Heart left ventricle (tissue), 16 donors: ENCODE measurements at regions not wholly inside any gene's neighbourhood (a gene's known extent, or its start where the extent isn't known, plus 50 kb on each side); places are given as distances from the start of the nearest gene placed in this dataset.

Experiments used
- ATAC-seq, 4 donors: fragments of 200-7000 bp; cut with Tn5 transposase; one replicate each; pipeline ENCODE4 v1.9.1; 2020 to 2022; ENCODE audit warnings: moderate library complexity in 4 of 4, mild to moderate bottlenecking in 3 of 4, moderate number of reproducible peaks in 1 of 4
- DNase-seq, 5 donors: peaks; one replicate each; pipeline ENCODE4 v3.0.0-alpha.2; 2020
- H3K27ac ChIP-seq, 12 donors: fragments of 200-600 bp; sonication (generic) in 4 of 12; one replicate each; pipeline versions ENCODE4 v1.5.0 to v1.8.0; 2016 to 2022; ENCODE audit warnings: mild to moderate bottlenecking in 2 of 12
- H3K27me3 ChIP-seq, 9 donors: fragments of 200-600 bp; sonication (generic) in 2 of 9; one replicate each; pipeline versions ENCODE4 v1.5.1 to v1.8.0; 2016 to 2022; ENCODE audit warnings: mild to moderate bottlenecking in 3 of 9
- H3K36me3 ChIP-seq, 9 donors: fragments of 200-600 bp; sonication (generic) in 2 of 9; one replicate each; pipeline versions ENCODE4 v1.5.0 to v1.8.0; 2018 to 2022; ENCODE audit warnings: mild to moderate bottlenecking in 2 of 9
- H3K4me1 ChIP-seq, 12 donors: fragments of 200-600 bp; sonication (generic) in 4 of 12; one replicate each; pipeline versions ENCODE4 v1.5.0 to v1.8.0; 2016 to 2022; ENCODE audit warnings: mild to moderate bottlenecking in 3 of 12
- H3K4me3 ChIP-seq, 12 donors: fragments of 200-600 bp; sonication (generic) in 4 of 12; one replicate each; pipeline versions ENCODE4 v1.5.0 to v1.8.0; 2017 to 2022; ENCODE audit warnings: mild to moderate bottlenecking in 9 of 12, moderate library complexity in 4 of 12
- H3K9me3 ChIP-seq, 12 donors: fragments of 200-600 bp; sonication (generic) in 4 of 12; one replicate each; pipeline versions ENCODE4 v1.5.0 to v1.8.0; 2016 to 2022; ENCODE audit warnings: mild to moderate bottlenecking in 1 of 12
- CTCF ChIP-seq, 12 donors: fragments of 200-600 bp; sonication (generic) in 4 of 12; IDR thresholded peaks; one replicate each; pipeline versions ENCODE4 v1.5.0 to v1.8.0; 2018 to 2022; ENCODE audit warnings: antibody characterized with exemption in 12 of 12, mild to moderate bottlenecking in 5 of 12
- POLR2A ChIP-seq, 2 donors: fragments of 450-650 bp; IDR thresholded peaks; one replicate each; pipeline ENCODE4 v1.6.1; 2017; ENCODE audit warnings: antibody characterized with exemption in 2 of 2, mild to moderate bottlenecking in 2 of 2, moderate library complexity in 2 of 2
- WGBS, 4 donors: extraction: QIAGEN DNeasy Blood & Tissue Kit in 2 of 4; methylation state at CpG; one replicate each; pipeline versions ENCODE4 v1.1.5 to v1.1.7; 2013 to 2018; 5-methylcytosine and 5-hydroxymethylcytosine counted together
- intact Hi-C, 10 donors: fragments of 100-400 bp; cut with DNase I; formaldehyde crosslinking; loops; one replicate each; pipeline versions ENCODE4 v1.11.1 to v1.14.2; 2022
- donor health status: ischemic (EF 13 %, LVEDD 7.1; RV severe dilation, severe dysfunction).
- donor health status: healthy with polysubstance abuse.
- donor health status: DM: no; HTN: yes; CAD: no.
- donor health status: DM: no; HTN: no; CAD: no.
- donor health status: ischemic (EF 25% LVEDD 6.9; RV normal size, moderate dysfunction).
- donor health status: ischemic (EF 25% LVEDD 5.7; RV mildly dilated, moderate dysfunction).
- donor health status: healthy.
- donor health status: DM: yes; HTN: yes; CAD: no.
- donor health status: ischemic (EF 35%, LVEDD 5.7; RV mildly dilated, moderate dysfunction).
- donor health status: nonischemic (EF 11% LVEDD 7.7; RV severe dilation, severe dysfunction).
- donor health status: DM: yes; HTN: yes; CAD: no.
- donor health status: PGD.
- donor health status: ischemic (EF 29% LVEDD 5.4; RV normal size, mild dysfunction).
- donor health status: nonischemic (EF 23%, LVEDD 6.1; RV moderate dilation, normal function).

- TF ChIP-seq POLR2A (IDR thresholded peaks at IDR 0.05) (no peak), CTCF (IDR thresholded peaks at IDR 0.05) (no peak)
- WGBS, 4 donors, result 62 to 74% (median 68%) methylated on average over 3 of the region's 3 CpGs
These were observed 91.8 kb upstream of the ST6GAL2 start for GRCh38 chr2:106977717-106978116.

DNA sequence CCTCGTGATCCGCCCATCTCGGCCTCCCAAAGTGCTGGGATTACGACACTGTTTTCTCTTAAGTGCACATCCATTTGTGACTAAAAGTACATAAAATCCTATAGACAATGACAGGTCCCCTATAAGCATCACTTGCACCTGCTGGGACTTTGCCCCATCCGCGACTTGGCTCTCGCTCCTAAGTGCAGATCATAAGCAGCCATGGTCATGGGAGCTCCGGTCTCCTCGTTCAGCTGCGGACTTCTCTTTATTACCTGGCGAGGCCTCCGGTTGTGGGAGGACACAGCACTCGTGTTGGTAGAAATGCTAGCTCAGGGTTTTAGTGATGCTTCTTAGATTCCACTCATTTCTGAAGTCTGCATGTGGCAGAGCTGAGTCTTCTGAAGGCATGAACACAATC is 92.7 kb upstream of the ST6GAL2 start:
- Histone ChIP-seq H3K27me3 (no peaks in the 10 kb centered on the region), H3K27ac (no peak overlapping the region), H3K9me3 (no peaks in the 10 kb centered on the region), H3K4me1 (peaks cover 0 to 4% (median 0%) of the 10 kb centered on the region in 12 donors), H3K36me3 (no peaks in the 10 kb centered on the region), H3K4me3 (no peak overlapping the region)
- intact Hi-C loops, result no loop called here
- TF ChIP-seq CTCF (IDR thresholded peaks at IDR 0.05) (no peak), POLR2A (IDR thresholded peaks at IDR 0.05) (no peak)
- WGBS, 4 donors, result 90 to 95% (median 93%) methylated on average over 13 of the region's 13 CpGs
- DNase-seq (no peak), ATAC-seq (no peak)

More at GRCh38 chr2:106977717-106978116, 91.8 kb upstream of the ST6GAL2 start:
- intact Hi-C loops, result no loop called here
- Histone ChIP-seq H3K36me3 (no peaks in the 10 kb centered on the region), H3K9me3 (no peaks in the 10 kb centered on the region), H3K27me3 (no peaks in the 10 kb centered on the region), H3K4me1 (peaks cover 0 to 4% (median 0%) of the 10 kb centered on the region in 12 donors), H3K27ac (no peak overlapping the region), H3K4me3 (no peak overlapping the region)
- ATAC-seq (no peak), DNase-seq (no peak)

GRCh38 chr2:106981491-106981890 is 95.5 kb upstream of the ST6GAL2 start:
- intact Hi-C loops, result no loop called here
- DNase-seq (no peak), ATAC-seq (no peak)
- Histone ChIP-seq H3K9me3 (no peaks in the 10 kb centered on the region), H3K27me3 (no peaks in the 10 kb centered on the region), H3K27ac (no peak overlapping the region), H3K36me3 (no peaks in the 10 kb centered on the region), H3K4me1 (peaks cover 0 to 4% (median 0%) of the 10 kb centered on the region in 12 donors), H3K4me3 (no peak overlapping the region)
- TF ChIP-seq POLR2A (IDR thresholded peaks at IDR 0.05) (no peak), CTCF (IDR thresholded peaks at IDR 0.05) (no peak)
- 67 to 85% (median 70%) methylated on average over 1 of the region's 1 CpG for WGBS, 4 donors

DNA sequence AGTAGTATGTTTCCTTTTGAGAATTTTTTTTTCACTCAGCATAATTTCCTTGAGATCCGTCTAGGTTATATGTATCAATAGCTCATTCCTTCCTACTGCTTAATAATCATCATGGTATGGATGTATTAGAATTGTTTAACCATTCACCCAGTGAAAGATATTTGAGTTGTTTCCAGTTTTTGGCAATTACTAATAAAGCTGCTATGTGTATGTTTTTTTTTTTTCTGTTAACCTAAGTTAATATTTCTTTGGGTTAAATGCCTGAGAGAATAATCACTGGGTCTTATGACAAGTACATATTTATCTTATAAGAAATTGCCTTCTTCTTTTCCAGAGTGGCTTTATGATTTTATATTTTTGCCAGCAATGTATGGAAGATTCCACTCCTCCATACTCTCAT is 96.4 kb upstream of the ST6GAL2 start:
- no peak for DNase-seq
- H3K27ac ChIP-seq, result no peak overlapping the region
- 81 to 85% (median 83%) methylated on average over 1 of the region's 1 CpG for WGBS, 4 donors
- no peaks in the 10 kb centered on the region for H3K36me3 ChIP-seq
- peaks cover 0 to 3% (median 0%) of the 10 kb centered on the region in 12 donors for H3K4me1 ChIP-seq
- intact Hi-C loops, result no loop called here
- TF ChIP-seq POLR2A (IDR thresholded peaks at IDR 0.05) (no peak), CTCF (IDR thresholded peaks at IDR 0.05) (no peak)
- no peak overlapping the region for H3K4me3 ChIP-seq
- no peaks in the 10 kb centered on the region for H3K27me3 ChIP-seq
- ATAC-seq, result no peak
- H3K9me3 ChIP-seq, result no peaks in the 10 kb centered on the region
